DMS153 (cell line): ENCODE measurements at regions not wholly inside any gene's neighbourhood (a gene's known extent, or its start where the extent isn't known, plus 50 kb on each side); places are given as distances from the start of the nearest gene placed in this dataset.

Source experiments
- DNase-seq: peaks from one replicate; lab custom pipeline; 2025; lab: John Stamatoyannopoulos, UW

- DNase-seq = no peak
Observed at GRCh38 chr11:98862169-98862568, 158.6 kb upstream of the CNTN5 start.

GRCh38 chr11:98871690-98872089 is 149.1 kb upstream of the CNTN5 start:
- DNase-seq = no peak

GRCh38 chr11:98874050-98874449 is 146.7 kb upstream of the CNTN5 start:
- no peak for DNase-seq

GRCh38 chr11:98895936-98896335 is 124.8 kb upstream of the CNTN5 start:
- DNase-seq = no peak

GRCh38 chr11:98940913-98941312 is 79.8 kb upstream of the CNTN5 start:
- no peak for DNase-seq

- no peak for DNase-seq
Observed at GRCh38 chr11:98944461-98944860, 76.3 kb upstream of the CNTN5 start.

- DNase-seq = no peak
Observed at GRCh38 chr11:98952107-98952506, 68.6 kb upstream of the CNTN5 start.

GRCh38 chr11:98955551-98955950 is 65.2 kb upstream of the CNTN5 start:
- DNase-seq = no peak

GRCh38 chr11:98964146-98964545 is 56.6 kb upstream of the CNTN5 start:
- DNase-seq = no peak

- DNase-seq = no peak
Observed at GRCh38 chr11:98965358-98965757, 55.4 kb upstream of the CNTN5 start.

- DNase-seq = no peak
Observed at GRCh38 chr11:98965775-98966174, 55.0 kb upstream of the CNTN5 start.

- no peak for DNase-seq
Observed at GRCh38 chr11:98967005-98967404, 53.7 kb upstream of the CNTN5 start.
